GM13977 (cell line): ENCODE measurements at regions not wholly inside any gene's neighbourhood (a gene's known extent, or its start where the extent isn't known, plus 50 kb on each side); places are given as distances from the start of the nearest gene placed in this dataset.

Source experiments
- DNase-seq: peaks from one replicate; pipeline ENCODE4 v3.0.0; 2012; ENCODE audit warnings: low spot score
- in situ Hi-C: fragments of 300-500 bp; cut with MboI; formaldehyde crosslinking; loops from one replicate; pipeline ENCODE4 v1.12.0; 2022; ENCODE audit warnings: low sequenced_read_pairs, low pct_unique_long_range_greater_than_20kb, mixed read lengths, inconsistent platforms; ENCODE audit not compliant: unreplicated experiment
- TF ChIP-seq, protein P1 (sequence below): IDR thresholded peaks from 2 replicates; pipeline ENCODE4 v1.5.1; 2012; ENCODE audit warnings: mild to moderate bottlenecking, control low read depth; ENCODE audit not compliant: insufficient read depth; ENCODE audit errors: extremely low read depth, missing control alignments

- TF ChIP-seq, protein P1, sequence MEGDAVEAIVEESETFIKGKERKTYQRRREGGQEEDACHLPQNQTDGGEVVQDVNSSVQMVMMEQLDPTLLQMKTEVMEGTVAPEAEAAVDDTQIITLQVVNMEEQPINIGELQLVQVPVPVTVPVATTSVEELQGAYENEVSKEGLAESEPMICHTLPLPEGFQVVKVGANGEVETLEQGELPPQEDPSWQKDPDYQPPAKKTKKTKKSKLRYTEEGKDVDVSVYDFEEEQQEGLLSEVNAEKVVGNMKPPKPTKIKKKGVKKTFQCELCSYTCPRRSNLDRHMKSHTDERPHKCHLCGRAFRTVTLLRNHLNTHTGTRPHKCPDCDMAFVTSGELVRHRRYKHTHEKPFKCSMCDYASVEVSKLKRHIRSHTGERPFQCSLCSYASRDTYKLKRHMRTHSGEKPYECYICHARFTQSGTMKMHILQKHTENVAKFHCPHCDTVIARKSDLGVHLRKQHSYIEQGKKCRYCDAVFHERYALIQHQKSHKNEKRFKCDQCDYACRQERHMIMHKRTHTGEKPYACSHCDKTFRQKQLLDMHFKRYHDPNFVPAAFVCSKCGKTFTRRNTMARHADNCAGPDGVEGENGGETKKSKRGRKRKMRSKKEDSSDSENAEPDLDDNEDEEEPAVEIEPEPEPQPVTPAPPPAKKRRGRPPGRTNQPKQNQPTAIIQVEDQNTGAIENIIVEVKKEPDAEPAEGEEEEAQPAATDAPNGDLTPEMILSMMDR = no peak
- DNase-seq = no peak
- in situ Hi-C loops = no loop called here
These were observed 291.9 kb upstream of the GRM7 start for GRCh38 chr3:6568999-6569493.

DNA sequence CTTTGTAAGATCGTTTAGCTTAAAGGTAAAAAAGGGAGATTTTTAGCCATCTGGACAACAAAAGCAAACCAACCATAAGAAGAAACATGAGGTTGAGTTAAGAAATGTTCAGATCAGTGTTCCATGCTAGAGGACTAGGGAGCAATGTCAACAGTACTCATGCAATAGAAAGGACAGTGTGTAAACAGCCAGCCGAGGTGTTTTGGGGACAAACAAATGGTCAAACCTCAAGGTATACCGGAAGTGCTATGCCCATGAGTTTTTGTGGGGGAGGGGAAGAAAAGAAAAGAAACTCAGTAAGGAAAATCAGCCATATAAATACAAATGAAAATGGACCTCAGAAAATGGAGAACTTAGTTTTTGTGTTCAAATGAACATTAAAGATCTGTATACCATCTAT, 289.5 kb upstream of the GRM7 start:
- in situ Hi-C loops = no loop called here
- TF ChIP-seq, protein P1 = no peak

DNA sequence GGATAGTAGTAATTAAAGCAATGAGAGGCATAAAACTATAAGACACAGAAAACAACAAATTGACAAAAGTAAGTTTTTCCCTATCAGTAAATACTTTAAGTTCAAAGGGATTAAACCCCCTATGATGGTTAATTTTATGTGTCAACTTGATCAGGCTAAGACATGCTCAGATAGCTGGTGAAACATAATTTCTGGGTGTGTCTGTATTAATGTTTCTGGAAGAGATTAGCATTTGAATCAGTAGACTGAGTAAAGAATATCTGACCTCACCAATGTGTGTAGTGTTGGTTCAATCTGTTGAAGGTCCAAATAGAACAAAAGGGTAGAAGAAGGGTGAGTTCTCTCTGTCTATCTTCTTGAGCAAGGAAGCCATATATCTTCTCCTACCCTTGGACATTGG, 283.3 kb upstream of the GRM7 start:
- no peak for DNase-seq
- TF ChIP-seq, protein P1 = no peak
- in situ Hi-C loops = no loop called here

More for the DNA sequence above, 289.5 kb upstream of the GRM7 start:
- no peak for DNase-seq

DNA sequence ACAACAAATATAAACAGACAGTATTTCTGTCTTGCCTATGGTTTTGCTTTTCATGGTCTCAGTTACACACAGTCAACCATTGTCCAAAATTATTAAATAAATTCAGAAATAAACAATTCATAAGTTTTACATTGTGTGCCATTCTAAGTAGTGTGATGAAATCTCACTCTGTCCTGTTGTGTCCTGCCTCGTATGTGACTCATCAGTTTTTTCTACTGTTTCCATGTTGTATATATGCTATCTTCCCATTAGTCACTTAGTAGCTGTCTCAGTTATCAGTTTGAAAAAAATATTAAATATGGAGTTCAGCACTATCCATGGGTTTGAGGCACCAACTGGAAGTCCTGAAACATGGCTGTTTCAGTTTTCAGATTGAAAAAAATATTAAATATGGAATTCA, 282.4 kb upstream of the GRM7 start:
- no peak for DNase-seq
- TF ChIP-seq, protein P1 = no peak
- in situ Hi-C loops = no loop called here

- TF ChIP-seq, protein P1 = no peak
- DNase-seq = no peak
- in situ Hi-C loops = no loop called here
These were observed 280.1 kb upstream of the GRM7 start for GRCh38 chr3:6580808-6581207.

GRCh38 chr3:6585360-6585759, 275.6 kb upstream of the GRM7 start:
- no peak for DNase-seq
- in situ Hi-C loops = no loop called here
- TF ChIP-seq, protein P1 = no peak

GRCh38 chr3:6600237-6600636, 260.7 kb upstream of the GRM7 start:
- TF ChIP-seq, protein P1 = no peak
- in situ Hi-C loops = no loop called here
- DNase-seq = no peak
